ENCODE measurements at regions not wholly inside any gene's neighbourhood (a gene's known extent, or its start where the extent isn't known, plus 50 kb on each side); places are given as distances from the start of the nearest gene placed in this dataset.

DNA sequence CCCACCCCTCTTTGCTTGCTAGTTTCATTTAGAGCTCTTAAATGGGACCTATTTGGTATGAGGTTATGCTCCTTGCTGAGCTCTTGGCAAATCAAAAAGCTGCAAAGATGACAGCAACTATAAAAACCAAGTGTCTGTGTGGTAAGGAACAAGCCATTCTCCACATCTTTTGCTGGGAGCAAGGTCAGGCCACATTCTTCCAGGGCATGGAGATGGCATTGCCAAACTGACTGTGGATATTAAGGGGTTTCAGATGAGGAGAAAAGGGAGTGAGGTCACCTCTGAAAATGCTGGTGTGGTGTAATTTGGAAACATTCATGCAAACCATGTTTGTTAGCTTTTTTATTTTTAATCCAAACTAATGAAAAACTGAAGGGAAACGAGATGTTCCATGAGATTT lies 218.8 kb upstream of the IL12B start:
- Mint-ChIP-seq H3K4me1 (no peaks in the 10 kb centered on the region), H3K36me3 (no peaks in the 10 kb centered on the region), H3K9me3 (peaks cover 8% of the 10 kb centered on the region), H3K4me3 (no peak overlapping the region), H3K27me3 (no peaks in the 10 kb centered on the region), H3K27ac (no peak overlapping the region)

- H3K4me3 Mint-ChIP-seq: no peak overlapping the region
- H3K9me3 Mint-ChIP-seq: peaks cover 8% of the 10 kb centered on the region
- H3K36me3 Mint-ChIP-seq: no peaks in the 10 kb centered on the region
- H3K27me3 Mint-ChIP-seq: no peaks in the 10 kb centered on the region
- no peaks in the 10 kb centered on the region for H3K4me1 Mint-ChIP-seq
- H3K27ac Mint-ChIP-seq: no peak overlapping the region
These were observed 220.7 kb upstream of the IL12B start for GRCh38 chr5:159550951-159551350.

- H3K36me3 Mint-ChIP-seq: no peaks in the 10 kb centered on the region
- no peaks in the 10 kb centered on the region for H3K4me1 Mint-ChIP-seq
- no peak overlapping the region for H3K27ac Mint-ChIP-seq
- H3K27me3 Mint-ChIP-seq: no peaks in the 10 kb centered on the region
- no peaks in the 10 kb centered on the region for H3K9me3 Mint-ChIP-seq
- H3K4me3 Mint-ChIP-seq: no peak overlapping the region
These were observed 222.5 kb upstream of the IL12B start for GRCh38 chr5:159552751-159553150.

GRCh38 chr5:159553792-159554191 lies 223.5 kb upstream of the IL12B start:
- Mint-ChIP-seq H3K4me1 (no peaks in the 10 kb centered on the region), H3K36me3 (no peaks in the 10 kb centered on the region), H3K27me3 (no peaks in the 10 kb centered on the region), H3K27ac (no peak overlapping the region), H3K9me3 (no peaks in the 10 kb centered on the region), H3K4me3 (no peak overlapping the region)

- Mint-ChIP-seq H3K4me3 (no peak overlapping the region), H3K9me3 (no peaks in the 10 kb centered on the region), H3K27me3 (no peaks in the 10 kb centered on the region), H3K27ac (no peak overlapping the region), H3K4me1 (no peaks in the 10 kb centered on the region), H3K36me3 (no peaks in the 10 kb centered on the region)
These were observed 224.8 kb upstream of the IL12B start for GRCh38 chr5:159555084-159555483.

DNA sequence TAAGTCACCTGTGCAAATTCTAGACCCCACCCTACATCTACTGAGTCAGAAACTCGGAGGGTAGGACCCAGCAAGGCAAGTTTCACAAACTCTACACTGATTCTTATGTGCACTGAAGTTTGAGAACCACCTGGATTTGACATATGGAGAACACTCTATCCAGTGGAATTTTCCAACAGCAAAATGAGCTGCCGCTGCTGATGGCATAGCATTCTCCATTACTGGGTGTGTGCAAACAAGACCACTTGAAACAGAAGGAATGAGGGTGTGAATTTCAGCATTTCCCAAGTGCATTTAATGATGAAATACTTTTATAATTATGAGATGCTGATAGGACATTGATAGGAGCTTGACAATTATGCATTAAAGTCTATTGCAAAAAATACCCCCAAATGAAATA lies 229.1 kb upstream of the IL12B start:
- Mint-ChIP-seq H3K27ac (no peak overlapping the region), H3K27me3 (peaks cover 4% of the 10 kb centered on the region), H3K9me3 (no peaks in the 10 kb centered on the region), H3K36me3 (no peaks in the 10 kb centered on the region), H3K4me3 (no peak overlapping the region), H3K4me1 (no peaks in the 10 kb centered on the region)

GRCh38 chr5:159560088-159560487 lies 229.8 kb upstream of the IL12B start:
- no peak overlapping the region for H3K4me3 Mint-ChIP-seq
- H3K36me3 Mint-ChIP-seq: no peaks in the 10 kb centered on the region
- peaks cover 4% of the 10 kb centered on the region for H3K27me3 Mint-ChIP-seq

GRCh38 chr5:159564031-159564430 lies 233.7 kb upstream of the IL12B start:
- H3K4me1 Mint-ChIP-seq: no peaks in the 10 kb centered on the region
- H3K27ac Mint-ChIP-seq: no peak overlapping the region
- H3K9me3 Mint-ChIP-seq: no peaks in the 10 kb centered on the region
- no peaks in the 10 kb centered on the region for H3K36me3 Mint-ChIP-seq
- peaks cover 4% of the 10 kb centered on the region for H3K27me3 Mint-ChIP-seq
- no peak overlapping the region for H3K4me3 Mint-ChIP-seq

More at GRCh38 chr5:159560088-159560487, 229.8 kb upstream of the IL12B start:
- Mint-ChIP-seq H3K27ac (no peak overlapping the region), H3K9me3 (no peaks in the 10 kb centered on the region), H3K4me1 (no peaks in the 10 kb centered on the region)

DNA sequence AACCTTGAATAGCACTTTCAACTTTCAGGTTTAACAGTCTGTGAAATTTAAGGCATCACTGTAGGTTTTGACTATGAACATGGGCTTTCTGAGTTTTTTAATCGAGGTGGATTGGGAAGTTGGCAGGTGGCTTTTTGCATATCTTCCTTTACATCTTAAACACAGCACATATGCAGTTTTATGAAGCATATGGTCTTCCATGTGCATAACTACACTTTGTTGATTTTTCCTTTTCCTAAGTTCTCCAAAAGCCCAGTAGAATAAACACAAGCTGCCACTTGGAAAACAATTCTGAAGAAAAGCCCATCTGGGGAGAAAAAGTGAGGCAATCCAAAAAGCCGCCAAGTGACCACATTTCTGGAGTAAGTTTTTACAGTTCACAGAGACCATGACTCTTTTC lies 236.5 kb upstream of the IL12B start:
- Mint-ChIP-seq H3K36me3 (no peaks in the 10 kb centered on the region), H3K27ac (no peak overlapping the region), H3K27me3 (no peaks in the 10 kb centered on the region), H3K4me3 (no peak overlapping the region), H3K9me3 (no peaks in the 10 kb centered on the region), H3K4me1 (no peaks in the 10 kb centered on the region)

DNA sequence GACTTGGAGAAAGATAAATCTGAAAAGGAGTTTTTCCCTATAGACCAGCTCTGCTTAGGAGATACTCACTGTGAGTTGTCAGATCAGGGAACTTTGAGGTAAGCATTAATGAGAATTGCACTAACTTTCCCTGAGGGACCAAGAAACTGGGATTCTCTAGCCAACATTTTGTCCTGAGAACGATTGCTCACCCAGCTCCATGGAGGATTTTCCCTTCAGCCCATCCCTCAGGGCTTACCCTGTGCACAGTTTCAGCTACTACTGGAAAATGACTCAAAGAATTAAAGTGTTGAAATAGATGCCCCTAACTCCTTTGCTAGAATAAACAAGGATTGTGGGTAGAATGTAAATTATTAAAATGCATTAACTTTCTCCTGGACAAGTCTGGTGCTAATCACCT lies 237.2 kb upstream of the IL12B start:
- Mint-ChIP-seq H3K4me3 (no peak overlapping the region), H3K27me3 (no peaks in the 10 kb centered on the region)

GRCh38 chr5:159571501-159572244 lies 241.4 kb upstream of the IL12B start:
- H3K9me3 Mint-ChIP-seq: no peaks in the 10 kb centered on the region
- H3K4me1 Mint-ChIP-seq: no peaks in the 10 kb centered on the region
- peaks cover 5% of the 10 kb centered on the region for H3K27me3 Mint-ChIP-seq
- no peak overlapping the region for H3K27ac Mint-ChIP-seq
- no peak overlapping the region for H3K4me3 Mint-ChIP-seq
- H3K36me3 Mint-ChIP-seq: no peaks in the 10 kb centered on the region

More for the DNA sequence above, 237.2 kb upstream of the IL12B start:
- Mint-ChIP-seq H3K27ac (no peak overlapping the region), H3K4me1 (no peaks in the 10 kb centered on the region), H3K9me3 (no peaks in the 10 kb centered on the region), H3K36me3 (no peaks in the 10 kb centered on the region)

- H3K4me1 Mint-ChIP-seq: no peaks in the 10 kb centered on the region
- no peak overlapping the region for H3K4me3 Mint-ChIP-seq
- H3K27ac Mint-ChIP-seq: no peak overlapping the region
- H3K36me3 Mint-ChIP-seq: no peaks in the 10 kb centered on the region
- no peaks in the 10 kb centered on the region for H3K9me3 Mint-ChIP-seq
- H3K27me3 Mint-ChIP-seq: peaks cover 9% of the 10 kb centered on the region
These were observed 246.6 kb upstream of the IL12B start for GRCh38 chr5:159576902-159577301.

- Mint-ChIP-seq H3K9me3 (no peaks in the 10 kb centered on the region), H3K36me3 (no peaks in the 10 kb centered on the region), H3K27ac (no peak overlapping the region), H3K4me1 (no peaks in the 10 kb centered on the region), H3K4me3 (no peak overlapping the region), H3K27me3 (peaks cover 3% of the 10 kb centered on the region)
These were observed 251.4 kb upstream of the IL12B start for GRCh38 chr5:159581502-159582249.

GRCh38 chr5:159582756-159583541 lies 252.7 kb upstream of the IL12B start:
- H3K9me3 Mint-ChIP-seq: no peaks in the 10 kb centered on the region
- peaks cover 1% of the 10 kb centered on the region for H3K27me3 Mint-ChIP-seq
- no peak overlapping the region for H3K4me3 Mint-ChIP-seq
- no peaks in the 10 kb centered on the region for H3K36me3 Mint-ChIP-seq
- no peaks in the 10 kb centered on the region for H3K4me1 Mint-ChIP-seq
- H3K27ac Mint-ChIP-seq: no peak overlapping the region

DNA sequence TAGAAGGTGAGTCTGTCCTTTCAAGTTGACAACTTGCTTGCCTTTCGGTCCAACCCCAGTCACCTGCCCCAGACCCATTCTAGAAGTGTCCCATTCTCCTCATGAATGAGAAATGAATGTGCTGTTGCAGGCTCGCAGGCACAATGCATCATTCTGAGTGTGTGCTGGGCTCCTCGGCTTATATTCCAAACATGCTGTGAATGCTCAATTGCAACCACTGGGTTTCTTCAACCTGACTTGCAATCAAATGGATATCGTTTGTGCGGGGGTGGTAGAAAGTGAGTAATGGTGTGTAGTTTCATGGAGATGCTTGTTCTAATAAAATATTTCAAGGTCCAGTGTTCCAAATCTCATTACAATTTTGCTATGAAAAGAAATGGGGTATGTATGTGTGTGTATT lies 256.6 kb upstream of the IL12B start:
- no peaks in the 10 kb centered on the region for H3K9me3 Mint-ChIP-seq
- H3K36me3 Mint-ChIP-seq: no peaks in the 10 kb centered on the region
- H3K27ac Mint-ChIP-seq: no peak overlapping the region
- peaks cover 3% of the 10 kb centered on the region for H3K27me3 Mint-ChIP-seq
- no peak overlapping the region for H3K4me3 Mint-ChIP-seq
- H3K4me1 Mint-ChIP-seq: no peaks in the 10 kb centered on the region

GRCh38 chr5:159588941-159589340 lies 258.7 kb upstream of the IL12B start:
- no peaks in the 10 kb centered on the region for H3K36me3 Mint-ChIP-seq
- H3K9me3 Mint-ChIP-seq: no peaks in the 10 kb centered on the region
- H3K27me3 Mint-ChIP-seq: peaks cover 4% of the 10 kb centered on the region
- H3K4me1 Mint-ChIP-seq: no peaks in the 10 kb centered on the region
- no peak overlapping the region for H3K27ac Mint-ChIP-seq
- H3K4me3 Mint-ChIP-seq: no peak overlapping the region
